NCI-H2227 treated with DMSO at 0.1 percent for 48 hours (cell line): ENCODE measurements at regions not wholly inside any gene's neighbourhood (a gene's known extent, or its start where the extent isn't known, plus 50 kb on each side); places are given as distances from the start of the nearest gene placed in this dataset.
"Not testable (repeated sequence)": the region's sequence is repeated elsewhere in the genome, so short reads cannot be mapped to it uniquely, and the experiment has no call there.

Experiments used
- DNase-seq: peaks from one replicate; lab custom pipeline; 2025; lab: John Stamatoyannopoulos, UW

- DNase-seq: no peak
These were observed 437.0 kb upstream of the CNTN6 start for GRCh38 chr3:655824-656223.

- DNase-seq: no peak
These were observed 431.5 kb upstream of the CNTN6 start for GRCh38 chr3:661356-661755.

DNA sequence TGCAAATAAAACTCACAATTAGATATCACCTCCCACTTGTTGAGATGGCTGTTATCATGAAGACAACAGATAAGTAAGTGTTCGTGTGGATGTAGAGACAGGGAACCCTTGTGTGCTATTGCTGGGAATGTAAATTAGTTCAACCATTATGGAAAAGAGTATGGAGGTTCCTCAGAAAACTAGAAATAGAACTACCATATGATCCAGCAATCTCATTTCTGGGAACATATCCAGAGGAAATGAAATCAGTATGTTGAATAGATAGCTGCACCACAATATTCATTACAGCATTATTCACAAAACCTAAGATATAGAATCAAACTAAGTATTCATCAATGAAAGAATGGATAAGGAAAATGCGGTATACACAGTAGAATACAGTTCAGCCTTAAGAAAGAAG, 418.7 kb upstream of the CNTN6 start:
- no peak for DNase-seq

GRCh38 chr3:675846-676245, 417.0 kb upstream of the CNTN6 start:
- DNase-seq: no peak

DNA sequence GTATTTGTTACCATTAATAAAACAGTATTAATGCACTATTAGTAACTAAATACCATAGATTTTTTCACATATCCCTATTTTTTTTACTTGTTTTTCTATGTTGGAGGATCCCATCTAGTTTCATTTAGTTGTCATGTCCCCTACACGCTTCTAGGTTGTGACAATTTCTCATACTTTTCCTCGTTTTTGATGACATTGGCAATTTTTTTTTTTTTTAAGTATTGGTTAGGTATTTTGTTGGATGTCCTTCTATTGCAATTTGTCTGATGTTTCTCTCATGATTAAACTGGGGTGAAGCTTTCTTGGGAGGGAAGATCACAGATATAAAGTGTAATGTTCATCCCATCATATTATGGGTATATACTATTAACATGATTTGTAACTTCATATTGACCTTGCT, 409.1 kb upstream of the CNTN6 start:
- no peak for DNase-seq

- no peak for DNase-seq
These were observed 402.1 kb upstream of the CNTN6 start for GRCh38 chr3:690770-691169.

DNA sequence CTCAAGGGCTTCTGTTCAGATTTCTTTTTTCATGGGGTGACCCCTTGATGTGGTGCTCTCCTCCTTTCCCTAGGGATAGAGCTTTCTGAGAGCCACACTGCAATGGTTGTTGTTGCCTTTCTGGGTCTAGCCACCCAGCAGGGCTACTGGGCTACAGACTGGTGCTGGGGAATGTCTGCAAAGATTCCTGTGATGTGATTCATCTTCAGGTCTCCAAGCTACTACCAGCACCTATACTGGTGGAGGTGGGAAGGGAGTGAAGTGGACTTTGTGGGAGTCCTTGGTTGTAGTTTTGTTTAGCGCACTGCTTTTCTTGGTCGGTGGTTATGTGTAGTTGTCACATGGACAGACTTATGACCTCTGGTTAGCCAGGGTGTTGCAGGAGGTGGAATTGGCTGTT, 392.3 kb upstream of the CNTN6 start:
- DNase-seq: no peak

GRCh38 chr3:707041-707440, 385.8 kb upstream of the CNTN6 start:
- no peak for DNase-seq

- DNase-seq: no peak
These were observed 379.7 kb upstream of the CNTN6 start for GRCh38 chr3:713006-713621.

GRCh38 chr3:713947-714620, 378.7 kb upstream of the CNTN6 start:
- no peak for DNase-seq

DNA sequence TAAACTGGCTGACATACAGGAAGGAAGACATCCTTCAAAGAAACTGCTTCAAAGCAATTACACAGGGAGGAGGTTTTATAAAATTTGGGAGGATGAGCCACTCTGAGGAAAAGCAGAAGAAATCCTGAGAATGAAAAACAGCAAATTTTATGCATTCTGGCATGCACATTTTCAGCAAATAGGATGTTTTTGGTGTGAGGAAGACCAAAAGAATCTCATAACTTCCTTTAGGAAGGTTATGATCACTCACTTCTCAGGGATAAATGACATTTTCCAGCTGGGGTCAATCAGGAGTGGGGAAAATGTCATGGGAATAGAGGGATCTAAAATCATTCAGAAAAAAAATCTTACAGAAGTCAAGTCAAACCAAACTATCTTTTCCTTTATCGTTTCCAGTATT, 371.7 kb upstream of the CNTN6 start:
- no peak for DNase-seq

- no peak for DNase-seq
These were observed 360.4 kb upstream of the CNTN6 start for GRCh38 chr3:732326-732928.

DNA sequence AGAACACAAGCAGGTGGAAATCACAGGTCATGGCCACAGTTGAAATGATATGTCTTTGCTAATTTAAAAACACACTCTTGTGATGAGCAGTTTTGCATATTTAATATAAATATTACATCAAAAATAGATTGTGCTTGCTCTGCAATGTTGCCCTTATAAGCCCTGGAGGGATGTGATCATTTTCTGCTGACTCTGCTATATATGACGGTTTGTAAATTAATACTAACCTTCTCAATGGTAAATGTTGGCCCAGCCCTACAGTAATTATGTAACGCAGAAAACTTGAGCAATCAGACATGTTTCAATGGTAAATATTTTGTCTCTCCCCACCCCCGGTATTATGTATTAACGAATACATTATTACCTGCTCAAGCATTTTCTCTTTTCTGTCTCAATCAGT, 359.5 kb upstream of the CNTN6 start:
- DNase-seq: no peak

DNA sequence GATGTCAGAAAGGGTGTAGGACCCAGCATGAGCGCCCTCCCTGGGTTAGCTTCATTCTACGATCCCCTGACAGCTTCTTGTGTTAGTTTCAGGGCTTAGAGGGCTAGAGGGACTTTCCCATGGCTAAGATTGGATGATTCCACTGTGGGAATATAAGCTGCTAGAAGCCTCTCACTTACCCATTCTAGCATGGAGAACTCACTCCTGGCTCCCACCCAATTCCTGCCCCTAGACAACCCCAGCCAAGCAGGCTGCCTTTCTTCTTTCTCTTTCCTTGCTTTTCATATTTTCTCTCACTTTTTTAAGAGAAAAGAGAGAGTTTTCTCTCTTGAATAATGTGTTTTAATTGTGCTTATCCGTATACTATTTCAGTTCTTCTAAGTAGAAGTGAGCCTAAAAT, 335.1 kb upstream of the CNTN6 start:
- DNase-seq: no peak

DNA sequence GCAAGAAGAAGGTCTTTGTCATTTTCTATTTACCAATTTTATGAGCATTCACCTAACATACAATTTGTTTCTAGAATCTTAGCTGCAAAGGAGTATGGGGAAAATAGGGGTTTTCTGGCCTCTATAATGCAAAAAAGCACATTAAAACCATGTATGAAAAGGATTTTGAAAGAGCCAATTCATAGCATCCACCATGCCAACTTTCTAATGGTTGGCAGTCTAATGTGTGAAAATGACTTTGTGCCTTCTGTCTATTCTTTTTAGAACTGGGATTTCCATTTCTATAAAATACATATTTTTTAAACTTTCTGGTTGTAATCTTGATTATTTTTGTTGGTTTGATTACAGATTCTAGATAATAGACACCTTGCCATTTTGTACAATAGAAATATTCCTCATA, 333.7 kb upstream of the CNTN6 start:
- no peak for DNase-seq

GRCh38 chr3:773433-773832, 319.4 kb upstream of the CNTN6 start:
- not testable (repeated sequence) for DNase-seq

DNA sequence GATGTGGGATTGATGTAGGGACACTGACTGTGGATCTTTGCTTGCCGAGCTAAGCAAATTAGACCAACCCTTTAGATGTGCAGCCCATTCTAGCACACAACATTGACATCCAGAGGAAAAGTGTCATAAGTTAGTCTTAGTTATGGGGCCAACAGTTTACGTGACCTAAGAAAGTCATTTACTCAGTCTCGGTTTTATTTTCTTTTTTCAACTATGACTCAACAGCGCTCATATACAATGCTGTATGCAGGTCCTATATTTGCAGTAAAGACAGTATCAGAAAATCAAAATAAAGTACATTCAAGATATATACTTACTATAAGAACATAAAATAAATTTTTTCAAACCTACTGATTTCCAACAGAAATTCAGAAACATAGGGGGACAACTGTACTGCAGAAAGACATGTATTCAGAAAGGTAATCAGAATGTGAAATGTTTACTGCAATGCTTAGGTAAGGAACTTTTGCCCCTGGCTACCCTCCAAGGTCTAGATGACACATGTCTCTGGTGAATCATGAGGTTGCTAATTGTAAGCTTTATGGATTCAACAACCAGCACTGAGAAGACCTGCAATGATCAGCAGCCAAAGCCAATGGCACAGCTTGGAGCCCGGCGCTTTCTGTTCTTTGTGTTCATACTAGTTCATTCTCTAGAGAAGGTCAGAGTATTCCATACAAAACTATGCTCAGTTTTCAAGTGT, 317.5 kb upstream of the CNTN6 start:
- no peak for DNase-seq

- DNase-seq: no peak
These were observed 312.3 kb upstream of the CNTN6 start for GRCh38 chr3:780505-780904.

GRCh38 chr3:791442-791841, 301.4 kb upstream of the CNTN6 start:
- no peak for DNase-seq

GRCh38 chr3:792630-793029, 300.2 kb upstream of the CNTN6 start:
- no peak for DNase-seq

GRCh38 chr3:804211-804610, 288.6 kb upstream of the CNTN6 start:
- no peak for DNase-seq

GRCh38 chr3:805326-805725, 287.5 kb upstream of the CNTN6 start:
- no peak for DNase-seq

- no peak for DNase-seq
These were observed 286.8 kb upstream of the CNTN6 start for GRCh38 chr3:806006-806405.
